ENCODE measurements at regions not wholly inside any gene's neighbourhood (a gene's known extent, or its start where the extent isn't known, plus 50 kb on each side); places are given as distances from the start of the nearest gene placed in this dataset.

GRCh38 chr3:43783987-43784639, 93.4 kb downstream of the ABHD5 start:
- H3K4me3 ChIP-seq: no peak overlapping the region
- no peak overlapping the region for H3K27ac ChIP-seq
- no peaks in the 10 kb centered on the region for H3K4me1 ChIP-seq
- WGBS, 2 donors (ENCODE audit: low coverage in 1 of 2): 80% methylated on average over 1 of the region's 6 CpGs; no CpG with 5 or more reads in 1 of the 2 donors
- no peak for ATAC-seq
- no peaks in the 10 kb centered on the region for H3K27me3 ChIP-seq
- peaks cover 0 to 13% (median 0%) of the 10 kb centered on the region in 3 donors for H3K9me3 ChIP-seq
- TF ChIP-seq CTCF (IDR thresholded peaks at IDR 0.05) (no peak), EP300 (IDR thresholded peaks at IDR 0.05) (no peak)
- H3K36me3 ChIP-seq: no peaks in the 10 kb centered on the region

GRCh38 chr3:43784640-43785011, 93.9 kb downstream of the ABHD5 start:
- Histone ChIP-seq H3K9me3 (peaks cover 0 to 13% (median 0%) of the 10 kb centered on the region in 3 donors), H3K4me3 (no peak overlapping the region), H3K27me3 (no peaks in the 10 kb centered on the region), H3K4me1 (no peaks in the 10 kb centered on the region), H3K27ac (no peak overlapping the region), H3K36me3 (no peaks in the 10 kb centered on the region)
- WGBS, 2 donors (ENCODE audit: low coverage in 1 of 2): 100% methylated on average over 2 of the region's 4 CpGs; no CpG with 5 or more reads in 1 of the 2 donors
- ATAC-seq: no peak
- TF ChIP-seq POLR2A (IDR thresholded peaks at IDR 0.05): no peak
- no peak for TF ChIP-seq CTCF (IDR thresholded peaks at IDR 0.05)
- no peak for TF ChIP-seq EP300 (IDR thresholded peaks at IDR 0.05)
- no peak for TF ChIP-seq POLR2AphosphoS5 (IDR thresholded peaks at IDR 0.05)

GRCh38 chr3:43785551-43785950, 94.8 kb downstream of the ABHD5 start:
- H3K4me1 ChIP-seq: no peaks in the 10 kb centered on the region
- H3K9me3 ChIP-seq: peaks cover 0 to 13% (median 0%) of the 10 kb centered on the region in 3 donors
- TF ChIP-seq POLR2A (IDR thresholded peaks at IDR 0.05): no peak
- TF ChIP-seq CTCF (IDR thresholded peaks at IDR 0.05): no peak
- TF ChIP-seq EP300 (IDR thresholded peaks at IDR 0.05): no peak
- no peak for TF ChIP-seq POLR2AphosphoS5 (IDR thresholded peaks at IDR 0.05)
- no peak for ATAC-seq
- H3K36me3 ChIP-seq: no peaks in the 10 kb centered on the region
- no peak overlapping the region for H3K27ac ChIP-seq
- no peak overlapping the region for H3K4me3 ChIP-seq
- 19 to 32% methylated on average over 7 to 8 of the region's 8 CpGs for WGBS, 2 donors (ENCODE audit: low coverage in 1 of 2)
- H3K27me3 ChIP-seq: no peaks in the 10 kb centered on the region

GRCh38 chr3:43786102-43786501, 95.4 kb downstream of the ABHD5 start:
- ATAC-seq: no peak

More at GRCh38 chr3:43786102-43786501, 95.4 kb downstream of the ABHD5 start:
- Histone ChIP-seq H3K27me3 (no peaks in the 10 kb centered on the region), H3K4me1 (no peaks in the 10 kb centered on the region), H3K36me3 (no peaks in the 10 kb centered on the region), H3K27ac (no peak overlapping the region), H3K9me3 (peaks cover 0 to 13% (median 0%) of the 10 kb centered on the region in 3 donors), H3K4me3 (no peak overlapping the region)
- 0 to 22% methylated on average over 3 of the region's 3 CpGs for WGBS, 2 donors (ENCODE audit: low coverage in 1 of 2)
- TF ChIP-seq EP300 (IDR thresholded peaks at IDR 0.05): no peak
- no peak for TF ChIP-seq POLR2AphosphoS5 (IDR thresholded peaks at IDR 0.05)
- no peak for TF ChIP-seq POLR2A (IDR thresholded peaks at IDR 0.05)
- TF ChIP-seq CTCF (IDR thresholded peaks at IDR 0.05): no peak

Measured in gastroesophageal sphincter (tissue), 4 donors.